ENCODE measurements at regions not wholly inside any gene's neighbourhood (a gene's known extent, or its start where the extent isn't known, plus 50 kb on each side); places are given as distances from the start of the nearest gene placed in this dataset.
"Not testable (repeated sequence)": the region's sequence is repeated elsewhere in the genome, so short reads cannot be mapped to it uniquely, and the experiment has no call there.

DNA sequence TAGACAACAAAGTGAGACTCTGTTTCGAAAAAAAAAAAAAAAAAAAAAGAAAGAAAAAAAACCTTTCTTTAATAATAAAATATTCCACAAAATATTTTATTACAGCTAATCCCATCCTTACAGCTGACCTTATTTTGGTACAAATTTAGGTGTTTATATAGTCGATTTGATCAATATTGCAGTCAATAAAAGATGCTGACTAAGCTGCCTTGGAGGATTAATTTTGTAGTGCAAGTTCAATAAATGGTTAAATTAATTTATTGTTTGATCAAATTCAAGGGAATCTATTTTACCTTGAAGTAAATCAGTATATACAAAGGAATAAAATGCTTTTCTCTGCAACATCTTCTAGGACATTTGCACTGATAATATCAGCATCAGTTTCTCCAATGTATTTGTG lies 1764.3 kb downstream of the NCAM2 start:
- DNase-seq = no peak

- DNase-seq = no peak
Measured at GRCh38 chr21:22763442-22763841, 1765.2 kb downstream of the NCAM2 start.

GRCh38 chr21:22764222-22764621 lies 1766.0 kb downstream of the NCAM2 start:
- DNase-seq = no peak

DNA sequence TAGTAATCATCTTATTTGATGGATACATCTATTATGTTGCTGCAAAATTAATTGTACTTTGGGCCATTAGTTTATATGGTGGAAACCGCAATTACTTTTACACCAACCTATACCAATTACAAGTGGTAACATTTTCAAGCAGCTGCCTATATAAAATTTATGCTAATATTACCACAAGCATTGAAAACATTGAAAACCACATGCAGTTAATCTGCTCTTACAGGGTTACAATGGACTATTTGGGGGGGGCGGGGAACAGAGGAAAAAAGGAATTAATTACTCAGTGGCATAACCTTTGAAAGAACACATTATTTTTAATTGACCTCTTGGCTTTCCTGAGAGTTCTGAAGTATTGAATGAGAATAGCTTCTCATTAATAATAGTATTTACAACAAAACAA lies 1793.2 kb downstream of the NCAM2 start:
- no peak for DNase-seq

GRCh38 chr21:22791986-22792560 lies 1793.9 kb downstream of the NCAM2 start:
- DNase-seq = peak; percentile 21

DNA sequence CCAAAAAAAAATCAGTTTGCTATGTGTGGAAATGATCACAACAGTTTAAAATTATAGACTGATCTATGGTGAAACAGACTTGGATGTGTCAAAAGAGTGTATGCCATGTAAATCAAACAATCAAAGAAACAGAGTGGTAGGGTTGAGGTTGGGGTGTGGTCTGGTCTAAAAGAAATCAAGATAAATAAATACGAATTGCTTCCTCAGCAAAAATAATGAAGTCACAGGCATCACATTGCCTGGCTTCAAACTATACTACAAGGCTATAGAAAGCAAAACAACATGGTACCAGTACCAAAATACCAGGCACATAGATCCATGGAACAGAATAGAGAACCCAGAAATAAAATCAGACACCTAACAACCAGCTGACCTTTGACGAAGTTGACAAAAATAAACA lies 1796.9 kb downstream of the NCAM2 start:
- DNase-seq = no peak

GRCh38 chr21:22795644-22796043 lies 1797.4 kb downstream of the NCAM2 start:
- no peak for DNase-seq

- no peak for DNase-seq
Measured at GRCh38 chr21:22796147-22796546, 1797.9 kb downstream of the NCAM2 start.

GRCh38 chr21:22804151-22804550 lies 1805.9 kb downstream of the NCAM2 start:
- no peak for DNase-seq

DNA sequence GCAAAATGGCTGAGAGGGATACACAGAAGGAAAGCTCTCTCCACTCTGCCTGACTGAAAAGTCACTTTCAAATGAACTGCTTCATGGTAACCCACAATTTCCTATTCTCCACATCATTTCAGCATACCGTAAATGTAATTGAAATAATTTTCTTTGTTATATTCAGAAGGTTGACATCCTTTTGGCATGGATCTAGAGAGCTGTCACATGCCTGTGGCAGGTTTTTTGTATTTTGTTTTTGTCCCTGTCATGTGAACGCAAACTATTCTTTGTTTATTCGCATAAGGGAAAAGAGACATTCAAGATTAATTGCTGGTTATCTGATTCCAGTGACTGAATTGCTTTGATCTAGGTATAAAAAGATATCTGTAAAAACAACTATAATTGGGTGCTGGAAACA lies 1808.1 kb downstream of the NCAM2 start:
- DNase-seq = no peak

DNA sequence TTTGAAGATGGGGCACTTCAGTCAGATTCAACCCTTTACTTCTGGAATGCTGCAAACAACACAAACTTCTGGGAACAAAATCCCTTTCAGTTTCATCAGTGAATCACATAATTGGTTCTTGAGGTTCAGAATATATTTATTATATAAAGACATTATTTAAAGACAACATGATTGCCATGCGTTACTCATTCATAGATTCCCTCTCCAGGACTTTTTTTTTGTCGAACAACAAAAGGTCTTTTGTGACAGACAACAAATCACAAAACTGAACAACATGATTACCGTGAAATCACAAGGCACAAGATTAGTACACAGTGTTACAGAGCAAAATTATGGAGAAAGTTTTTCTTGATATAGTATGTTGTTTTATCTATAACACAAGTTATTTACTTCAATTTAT lies 1815.0 kb downstream of the NCAM2 start:
- DNase-seq = no peak

DNA sequence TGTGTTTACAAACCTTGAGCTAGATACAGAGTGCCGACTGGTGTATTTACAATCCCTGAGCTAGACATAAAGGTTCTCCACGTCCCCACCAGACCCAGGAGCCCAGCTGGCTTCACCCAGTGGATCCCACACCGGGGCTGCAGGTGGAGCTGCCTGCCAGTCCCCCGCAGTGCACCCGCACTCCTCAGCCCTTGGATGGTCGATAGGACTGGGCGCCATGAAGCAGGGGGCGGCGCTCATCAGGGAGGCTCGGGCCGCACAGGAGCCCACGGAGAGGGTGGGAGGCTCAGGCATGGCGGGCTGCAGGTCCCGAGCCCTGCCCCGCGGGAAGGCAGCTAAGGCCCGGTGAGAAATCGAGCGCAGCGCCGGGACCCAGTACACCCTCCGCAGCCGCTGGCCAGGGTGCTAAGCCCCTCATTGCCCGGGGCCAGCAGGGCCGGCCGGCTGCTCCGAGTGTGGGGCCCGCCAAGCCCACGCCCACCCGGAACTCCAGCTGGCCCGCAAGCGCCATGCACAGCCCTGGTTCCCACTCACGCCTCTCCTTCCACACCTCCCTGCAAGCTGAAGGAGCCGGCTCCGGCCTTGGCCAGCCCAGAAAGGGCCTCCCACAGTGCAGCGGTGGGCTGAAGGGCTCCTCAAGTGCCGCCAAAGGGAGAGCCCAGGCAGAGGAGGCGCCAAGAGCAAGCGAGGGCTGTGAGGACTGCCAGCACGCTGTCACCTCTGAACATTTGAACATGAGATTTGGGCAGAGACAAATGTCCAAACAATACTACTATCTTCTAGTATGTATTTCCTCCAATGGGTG lies 1820.7 kb downstream of the NCAM2 start:
- DNase-seq = not testable (repeated sequence)

GRCh38 chr21:22827422-22827821 lies 1829.2 kb downstream of the NCAM2 start:
- DNase-seq = no peak

- no peak for DNase-seq
Measured at GRCh38 chr21:22842875-22843274, 1844.7 kb downstream of the NCAM2 start.

DNA sequence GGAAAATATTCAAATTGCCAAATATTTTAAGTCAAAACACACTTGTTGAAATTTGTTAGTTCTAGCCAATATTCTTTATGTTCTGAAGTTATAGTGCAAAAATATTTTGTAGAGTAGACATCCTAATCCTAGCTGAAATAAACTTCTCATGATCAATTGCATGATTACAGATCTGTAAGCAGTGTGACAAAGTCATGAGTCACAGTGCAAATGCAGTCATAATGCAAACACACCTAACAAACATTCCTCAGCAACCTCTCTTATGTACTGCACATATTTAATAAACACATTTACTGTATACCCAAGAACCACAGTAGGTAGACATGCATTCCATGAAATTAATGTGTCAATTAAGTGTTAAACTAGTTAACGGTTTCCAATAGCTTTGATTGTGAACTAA lies 1857.4 kb downstream of the NCAM2 start:
- DNase-seq = no peak

GRCh38 chr21:22871692-22872091 lies 1873.5 kb downstream of the NCAM2 start:
- DNase-seq = no peak

GRCh38 chr21:22880573-22880972 lies 1882.4 kb downstream of the NCAM2 start:
- no peak for DNase-seq

- no peak for DNase-seq
Measured at GRCh38 chr21:22881131-22881530, 1882.9 kb downstream of the NCAM2 start.

DNA sequence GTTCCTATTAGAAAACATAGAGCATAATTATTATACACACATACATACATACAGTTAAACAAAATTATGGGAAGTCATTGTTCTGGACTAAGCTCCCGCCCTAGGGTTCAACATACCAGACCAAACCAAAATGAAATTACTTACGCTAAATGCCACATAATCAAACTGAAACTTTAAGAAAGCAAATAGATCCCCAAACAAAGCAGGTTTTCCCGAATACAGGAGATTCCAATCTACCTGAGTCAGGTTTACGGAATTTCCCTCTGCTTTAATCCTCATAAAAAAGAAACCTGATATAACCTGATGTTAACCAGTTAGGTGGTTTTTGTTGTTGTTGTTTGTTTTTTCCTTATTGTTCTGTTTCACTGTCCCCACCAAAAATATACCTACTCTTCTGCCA lies 1886.9 kb downstream of the NCAM2 start:
- no peak for DNase-seq

DNA sequence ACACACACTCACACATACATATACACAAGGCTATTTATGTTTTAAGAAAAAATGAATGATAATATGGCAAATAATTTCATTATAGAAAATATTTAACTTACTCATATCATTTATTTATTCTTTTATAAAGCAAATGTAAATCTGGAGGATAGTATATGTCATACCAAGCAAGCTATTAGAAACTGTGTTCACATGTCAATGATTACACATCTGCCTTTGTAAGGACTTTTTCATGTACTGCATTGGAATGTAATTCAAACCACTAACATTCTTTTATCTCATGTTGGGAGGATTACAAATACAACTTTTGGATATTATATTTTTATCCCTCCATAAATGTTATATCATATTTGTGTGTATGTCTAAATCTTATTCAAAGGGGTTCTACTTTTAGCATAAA lies 1887.4 kb downstream of the NCAM2 start:
- no peak for DNase-seq

GRCh38 chr21:22889445-22889844 lies 1891.2 kb downstream of the NCAM2 start:
- DNase-seq = no peak

DNA sequence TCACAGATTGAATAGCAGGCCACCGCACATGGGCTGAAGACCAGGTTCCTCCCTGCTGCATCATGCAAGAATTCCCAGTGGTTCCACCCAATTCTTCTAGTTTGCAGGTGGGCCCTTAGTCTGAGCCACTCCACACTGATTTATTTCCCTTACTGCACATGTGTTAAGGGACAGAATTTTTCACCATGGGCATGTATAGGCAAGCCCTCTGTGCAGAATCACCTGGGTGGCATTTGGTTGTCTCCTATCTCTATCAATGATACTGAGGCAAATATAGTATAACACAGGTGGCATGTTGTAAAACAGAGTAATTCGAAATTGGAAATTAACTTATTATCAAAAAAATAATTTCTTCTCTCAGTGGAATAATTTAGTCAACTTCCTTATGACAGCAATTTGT lies 1892.4 kb downstream of the NCAM2 start:
- no peak for DNase-seq

- no peak for DNase-seq
Measured at GRCh38 chr21:22892028-22892427, 1893.8 kb downstream of the NCAM2 start.

DNA sequence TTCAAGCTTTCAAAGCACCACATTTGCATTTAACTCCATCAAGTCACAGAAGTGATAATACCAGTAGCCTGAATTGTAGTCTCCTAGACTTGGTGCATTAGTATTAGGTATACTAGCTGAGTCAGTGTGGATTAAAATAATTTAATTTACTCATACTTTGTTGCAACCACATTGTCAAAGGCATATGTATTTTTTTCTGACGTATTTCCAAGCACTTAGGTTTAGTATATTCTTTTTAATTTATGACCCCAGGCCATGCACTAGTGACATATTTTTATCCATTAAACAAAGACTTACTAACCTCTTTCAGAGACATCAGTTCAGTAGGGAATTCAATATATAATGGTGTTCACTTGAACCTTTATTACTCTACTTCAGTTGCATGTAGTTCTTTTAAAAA lies 1894.5 kb downstream of the NCAM2 start:
- DNase-seq = no peak

Data from renal pelvis (tissue), 1 donor.